NT2/D1 (cell line): ENCODE measurements at regions not wholly inside any gene's neighbourhood (a gene's known extent, or its start where the extent isn't known, plus 50 kb on each side); places are given as distances from the start of the nearest gene placed in this dataset.

Experiments
- YY1 ChIP-seq: IDR thresholded peaks from 2 replicates; pipeline ENCODE4 v1.6.1; 2011; ENCODE audit not compliant: insufficient read length, insufficient read depth
- ZNF274 ChIP-seq: IDR thresholded peaks from 2 replicates; pipeline ENCODE4 v1.6.1; 2011; ENCODE audit warnings: mild to moderate bottlenecking, low read depth, low read length

GRCh38 chr12:127903146-127903545, 363.8 kb upstream of the TMEM132C start:
- TF ChIP-seq YY1 (no peak), ZNF274 (no peak)
